Kidney tubule cell (primary cell): ENCODE measurements at regions not wholly inside any gene's neighbourhood (a gene's known extent, or its start where the extent isn't known, plus 50 kb on each side); places are given as distances from the start of the nearest gene placed in this dataset.
"Not testable (repeated sequence)": the region's sequence is repeated elsewhere in the genome, so short reads cannot be mapped to it uniquely, and the experiment has no call there.

Source experiments
- DNase-seq: peaks from one replicate; pipeline ENCODE4 v3.0.0-alpha.2; 2018; ENCODE audit warnings: low spot score

DNA sequence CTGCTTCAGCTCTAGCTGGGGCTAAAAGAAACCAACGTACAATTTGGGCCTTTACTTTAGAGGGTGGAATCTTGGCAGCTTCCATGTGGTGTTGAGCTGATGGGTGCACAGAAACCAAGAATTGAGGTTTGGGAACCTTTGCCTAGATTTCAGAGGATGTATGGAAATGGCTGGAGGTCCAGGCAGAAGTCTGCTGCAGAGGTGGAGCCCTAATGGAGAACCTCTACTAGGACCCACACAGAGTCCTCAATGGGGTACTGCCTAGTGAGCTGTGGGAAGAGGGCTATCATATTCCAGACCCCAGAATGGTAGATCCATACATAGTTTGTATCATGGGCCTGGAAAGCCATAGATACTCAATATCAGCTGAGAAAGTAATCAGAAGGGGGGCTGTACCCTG is 500.4 kb upstream of the ATP2B1 start:
- no peak for DNase-seq

DNA sequence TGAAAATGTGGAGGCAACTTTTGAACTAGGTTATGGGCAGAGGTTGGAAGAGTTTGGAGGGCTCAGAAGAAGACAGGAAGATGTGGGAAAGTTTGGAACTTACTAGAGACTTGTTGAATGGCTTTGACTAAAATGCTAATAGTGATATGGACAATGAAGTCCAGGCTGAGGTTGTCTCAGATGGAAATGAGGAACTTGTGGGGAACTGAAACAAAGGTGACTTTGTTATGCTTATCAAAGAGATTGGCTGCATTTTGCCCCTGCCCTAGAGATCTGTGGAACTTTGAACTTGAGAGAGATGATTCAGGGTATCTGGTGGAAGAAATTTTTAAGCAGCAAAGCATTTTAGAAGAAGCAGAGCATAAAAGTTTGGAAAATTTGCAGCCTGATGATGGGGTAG is 499.7 kb upstream of the ATP2B1 start:
- DNase-seq: not testable (repeated sequence)

DNA sequence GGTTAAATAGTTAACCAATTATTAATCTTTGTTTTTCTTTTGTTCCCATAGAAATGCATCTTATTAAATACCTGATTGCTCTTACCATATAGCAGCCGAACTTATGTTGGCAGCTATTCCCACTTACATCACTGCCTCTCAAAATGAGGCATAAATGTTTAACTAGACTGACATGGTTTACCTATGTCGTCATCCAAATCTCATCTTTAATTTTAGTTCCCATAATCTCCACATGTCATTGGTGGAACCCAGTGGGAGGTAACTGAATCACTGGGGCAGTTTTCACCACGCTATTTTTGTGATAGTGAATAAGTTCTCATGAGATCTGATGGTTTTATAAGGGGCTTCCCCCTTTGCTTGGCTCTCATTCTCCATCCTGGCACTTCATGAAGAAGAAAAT is 499.2 kb upstream of the ATP2B1 start:
- DNase-seq: peak; percentile 96

DNA sequence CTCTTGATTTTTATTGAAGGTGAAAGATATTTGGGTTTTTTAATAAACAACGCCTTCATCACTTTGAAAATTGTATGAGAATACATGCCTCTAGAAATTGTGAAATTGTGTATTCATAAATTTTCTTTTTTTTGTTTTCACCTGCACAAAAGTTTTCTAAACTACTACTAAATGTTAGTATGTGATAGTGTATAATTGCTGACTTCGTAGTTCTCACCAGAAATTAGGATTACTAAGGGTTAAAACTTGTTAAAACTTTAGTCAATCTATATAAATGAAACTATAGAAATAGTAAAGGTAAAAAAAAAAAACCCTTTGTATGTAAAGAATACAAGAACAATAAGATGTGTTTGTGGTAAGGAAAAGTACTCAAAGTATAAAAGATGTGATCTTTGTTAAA is 496.5 kb upstream of the ATP2B1 start:
- no peak for DNase-seq

DNA sequence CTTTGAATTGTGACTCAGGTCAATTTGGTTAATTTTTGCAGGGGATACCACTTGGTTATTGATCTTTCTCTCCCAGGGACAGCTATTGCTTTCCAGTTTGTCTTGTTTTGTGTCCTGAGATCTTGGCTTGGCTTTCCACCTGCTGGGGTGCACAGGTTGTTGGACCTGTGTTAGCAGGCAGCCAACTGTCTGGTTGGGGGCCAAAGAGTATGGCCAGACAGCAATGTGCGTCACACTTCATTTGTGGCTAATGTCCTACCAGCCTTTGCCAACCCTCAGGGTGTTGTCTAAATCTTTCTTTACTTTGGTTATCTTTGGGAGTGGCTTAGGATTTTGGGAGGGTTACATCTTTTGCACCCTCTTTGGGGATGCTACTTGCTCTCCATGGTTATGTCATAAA is 494.9 kb upstream of the ATP2B1 start:
- no peak for DNase-seq

DNA sequence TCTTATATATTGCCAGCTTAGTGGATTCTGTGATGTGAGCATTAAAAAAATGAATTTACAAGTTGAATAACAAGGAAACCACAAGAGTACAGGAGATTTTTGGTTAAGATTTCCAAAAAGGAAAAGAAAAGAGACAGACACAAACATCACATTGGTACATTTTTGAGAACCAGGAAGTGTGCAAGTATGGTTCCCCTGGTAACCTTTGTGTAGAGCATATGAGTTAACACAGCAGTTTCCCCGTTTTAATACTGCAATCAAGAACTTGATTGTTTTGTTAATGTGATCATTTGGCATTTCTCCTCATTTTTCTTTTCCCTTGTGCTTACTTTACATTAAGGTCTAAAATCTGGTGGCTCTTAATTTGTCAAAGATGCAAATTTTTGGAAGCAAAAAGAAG is 490.4 kb upstream of the ATP2B1 start:
- DNase-seq: peak; percentile 3

DNA sequence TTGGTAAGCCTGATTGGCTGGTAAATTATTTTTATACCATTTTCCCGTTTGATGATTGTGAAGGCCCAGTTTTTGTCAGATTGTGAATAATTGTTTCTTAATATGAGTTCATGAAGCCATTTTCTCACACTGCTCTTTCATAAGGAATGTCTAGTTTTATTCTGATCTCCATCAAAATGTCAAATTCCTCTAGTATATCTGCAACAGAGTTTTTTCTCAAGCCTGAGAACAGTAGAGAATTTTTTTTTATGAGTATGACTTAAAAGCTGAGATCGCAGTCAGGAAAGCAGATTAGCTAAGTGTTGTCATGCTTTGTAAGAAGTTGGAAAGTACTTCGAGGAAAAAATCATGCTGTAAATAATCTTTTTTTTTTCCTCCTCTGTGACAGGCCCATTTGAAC is 484.9 kb upstream of the ATP2B1 start:
- DNase-seq: no peak

DNA sequence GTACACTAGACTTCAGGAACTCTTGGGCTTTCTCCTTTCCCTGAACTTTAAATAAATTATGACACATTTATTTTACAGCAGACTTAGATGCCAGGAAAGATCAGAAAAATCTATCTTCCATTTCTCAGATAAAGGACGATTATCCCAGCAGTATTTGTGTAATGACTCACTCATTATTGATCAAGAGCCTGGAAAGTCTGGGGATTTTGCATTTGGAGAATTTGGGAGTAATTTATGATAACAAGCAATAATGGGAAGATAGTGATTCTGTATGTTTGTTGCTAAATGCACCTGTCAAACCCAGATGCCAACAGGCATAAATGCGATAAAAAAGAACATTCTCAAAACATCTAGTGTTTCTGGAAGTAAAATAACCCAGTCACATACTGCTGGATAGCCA is 480.2 kb upstream of the ATP2B1 start:
- no peak for DNase-seq

DNA sequence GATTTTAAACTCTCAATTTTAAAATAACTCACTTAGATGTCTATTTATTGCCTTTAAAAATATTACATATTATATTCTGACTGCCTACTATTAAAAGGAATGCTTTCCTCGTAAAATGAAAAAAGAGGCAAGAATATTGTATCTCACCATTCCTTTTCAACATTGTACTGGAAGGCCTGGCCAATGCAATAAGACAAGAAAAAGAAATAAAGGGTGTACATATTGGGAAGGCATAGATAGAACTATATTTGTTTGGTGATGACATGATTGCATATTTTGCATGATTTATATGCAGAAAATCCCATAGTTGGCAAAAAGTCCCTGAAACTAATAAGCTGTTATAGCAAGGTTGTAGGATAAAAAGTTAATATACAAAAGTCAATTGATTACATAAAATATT is 474.6 kb upstream of the ATP2B1 start:
- no peak for DNase-seq

DNA sequence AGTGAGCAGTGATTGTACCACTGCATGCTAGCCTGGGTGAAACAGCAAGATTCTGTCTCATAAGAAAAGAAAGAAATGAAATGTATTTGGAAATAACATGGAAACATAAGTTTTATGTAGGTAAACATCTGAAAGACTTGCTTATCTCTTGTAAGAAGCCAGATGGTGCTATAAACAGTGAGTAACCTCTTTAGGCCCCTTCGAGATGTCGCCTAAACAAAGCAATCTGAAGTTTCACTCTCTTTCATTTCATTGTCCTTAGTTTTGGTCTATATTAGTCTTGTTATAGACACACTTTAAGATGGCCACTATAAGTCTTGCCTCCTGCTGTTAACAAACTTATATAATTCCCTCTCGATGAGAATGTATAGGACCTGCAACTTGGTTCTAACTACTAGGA is 472.6 kb upstream of the ATP2B1 start:
- no peak for DNase-seq

DNA sequence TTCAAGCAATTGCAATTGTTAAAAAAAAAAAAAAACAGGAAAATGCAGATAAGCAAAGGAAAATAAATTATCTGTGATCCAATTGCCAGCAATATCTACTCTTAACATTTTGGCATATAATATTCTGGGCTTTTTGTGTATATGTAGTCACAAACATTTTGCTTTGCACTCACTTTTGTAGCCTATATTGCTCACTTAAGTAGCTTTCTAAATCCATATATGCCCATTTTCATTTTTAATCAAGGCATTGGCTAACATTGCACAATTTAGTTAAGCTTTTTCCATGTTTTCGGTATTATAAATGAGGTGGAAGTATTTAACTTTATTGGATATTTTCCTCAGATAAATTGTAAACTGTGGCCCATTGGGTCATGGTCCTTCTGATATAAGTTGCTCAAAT is 466.3 kb upstream of the ATP2B1 start:
- no peak for DNase-seq

DNA sequence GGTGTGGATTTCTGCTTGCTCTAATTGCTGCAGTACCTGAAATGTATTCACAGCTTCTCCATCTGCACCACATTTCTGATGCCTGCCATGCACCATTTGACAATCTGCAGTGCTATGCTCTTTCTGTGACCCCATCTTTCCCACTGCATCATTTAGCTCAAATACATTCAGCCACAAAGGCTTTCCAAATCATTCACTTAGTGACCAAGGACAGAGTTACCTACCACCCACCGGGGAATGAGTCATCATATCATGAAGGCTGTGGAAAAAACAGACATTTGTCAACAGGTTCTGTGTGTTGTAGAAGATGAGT is 465.5 kb upstream of the ATP2B1 start:
- peak; percentile 37 for DNase-seq

DNA sequence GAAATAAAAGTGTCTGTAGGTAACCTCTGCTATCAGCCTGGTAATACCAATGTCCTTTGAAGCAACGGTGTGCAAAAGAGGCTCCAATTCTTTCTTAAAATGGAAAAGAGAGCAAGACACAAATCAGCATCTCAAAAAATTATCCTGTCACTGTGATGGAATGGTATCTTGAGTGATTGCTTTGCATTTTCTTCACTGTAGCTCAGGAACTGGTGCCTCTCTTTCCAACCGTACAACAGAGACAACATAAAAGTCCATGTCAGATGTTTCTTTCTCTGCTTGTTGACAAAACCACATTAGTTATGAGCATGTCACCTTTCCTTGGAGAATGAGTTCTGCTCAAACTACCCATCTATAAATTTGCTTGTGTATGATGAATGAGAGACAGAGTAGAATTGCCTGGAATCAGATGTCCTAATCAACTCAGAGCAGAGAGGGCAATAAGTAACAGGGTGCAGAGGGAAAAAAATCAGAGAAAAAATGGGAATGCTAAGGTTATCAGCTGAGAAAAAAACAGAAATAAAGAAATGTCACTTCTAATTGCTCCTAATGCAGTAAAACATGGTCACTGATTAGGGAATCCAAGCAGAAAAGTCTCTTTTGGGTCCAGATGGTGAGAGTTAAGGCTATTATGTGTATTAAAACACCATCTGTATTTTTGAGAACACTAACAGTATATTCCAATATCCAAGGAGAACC is 465.0 kb upstream of the ATP2B1 start:
- no peak for DNase-seq

DNA sequence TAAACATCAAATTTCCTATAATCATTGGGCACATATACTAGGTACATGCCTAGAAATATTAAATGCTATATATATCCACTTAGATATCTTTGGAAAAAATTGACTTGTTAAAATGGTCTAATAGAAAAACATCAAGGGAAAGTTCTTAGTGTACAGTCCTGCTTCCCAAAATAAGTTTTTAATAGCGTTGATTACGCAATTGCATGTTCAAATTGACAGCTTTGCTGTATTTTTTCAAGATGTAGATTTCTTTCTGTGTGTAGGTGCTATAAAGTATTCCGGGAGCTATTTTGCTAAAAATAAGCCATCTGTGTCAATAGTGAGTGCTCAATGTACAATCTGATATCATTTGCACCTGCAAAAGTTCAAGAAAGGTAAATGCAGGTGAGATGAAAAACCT is 463.9 kb upstream of the ATP2B1 start:
- DNase-seq: no peak

DNA sequence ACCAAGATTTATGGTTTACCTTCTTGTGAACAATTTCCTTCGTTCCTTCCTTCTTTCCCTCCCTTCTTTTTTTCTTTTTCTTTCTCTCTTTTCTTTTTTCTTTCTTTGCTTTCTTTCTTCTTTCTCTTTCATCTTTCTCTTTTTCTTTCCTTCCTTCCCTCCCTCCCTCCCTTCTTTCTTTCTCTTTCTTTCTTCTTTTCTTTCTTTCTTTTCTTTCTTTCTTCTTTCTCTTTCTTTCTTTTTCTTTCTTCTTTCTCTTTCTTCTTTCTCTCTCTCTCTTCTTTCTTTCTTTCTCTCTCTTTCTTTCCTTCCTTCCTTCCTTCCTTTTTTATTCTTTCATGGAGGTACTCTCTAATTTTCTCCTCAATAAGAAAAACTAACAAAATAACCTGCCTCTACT is 462.1 kb upstream of the ATP2B1 start:
- no peak for DNase-seq

DNA sequence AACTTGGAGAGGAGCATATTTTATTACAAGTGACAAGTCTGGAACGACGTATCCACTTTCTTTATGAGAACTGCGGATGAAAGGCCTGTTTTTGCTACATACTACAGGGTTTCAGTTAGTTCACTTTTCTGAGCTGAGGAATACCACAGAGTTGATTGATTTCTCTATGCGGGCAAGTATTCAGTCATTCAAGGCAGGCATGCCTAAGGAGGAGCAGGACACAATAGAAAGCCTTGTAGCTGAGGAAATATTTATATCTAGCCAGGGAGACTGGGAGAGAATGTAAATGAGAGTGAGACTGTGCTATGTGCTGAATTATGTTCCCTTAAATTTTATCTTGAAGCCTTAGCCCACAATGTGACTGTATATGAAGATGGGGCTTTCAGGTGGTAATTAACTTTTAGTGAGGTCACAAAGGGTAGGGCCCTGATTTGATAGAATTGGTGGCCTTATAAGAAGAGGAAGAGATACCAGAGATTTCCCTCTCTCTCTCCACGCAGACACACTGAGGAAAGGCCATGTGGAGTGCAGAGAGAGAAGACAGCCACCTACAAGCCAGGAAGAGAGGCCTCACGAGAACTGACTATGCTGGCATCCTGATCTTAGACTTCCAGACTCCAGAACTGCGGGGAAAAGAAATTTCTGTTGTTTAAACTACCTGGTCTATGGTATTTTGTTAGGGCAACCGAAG is 459.0 kb upstream of the ATP2B1 start:
- no peak for DNase-seq

DNA sequence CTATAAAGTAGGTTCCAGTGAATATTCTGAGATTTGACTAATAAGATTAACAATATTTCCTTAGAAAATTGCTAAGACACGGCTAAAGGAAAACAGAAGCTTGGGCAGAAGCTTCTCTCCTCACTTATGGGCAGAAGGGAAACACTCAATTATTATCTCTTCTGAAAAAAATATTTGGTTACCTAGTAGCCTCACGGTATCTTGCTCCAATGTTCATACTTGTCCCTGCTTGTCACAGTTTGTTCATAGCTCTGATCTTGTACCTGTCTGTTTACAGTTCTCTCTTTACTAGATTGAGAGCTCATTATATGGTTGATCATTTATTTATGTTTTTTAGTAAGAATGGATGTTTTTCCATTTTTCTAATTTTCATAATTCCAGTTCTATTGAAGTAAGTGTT is 458.0 kb upstream of the ATP2B1 start:
- DNase-seq: no peak

DNA sequence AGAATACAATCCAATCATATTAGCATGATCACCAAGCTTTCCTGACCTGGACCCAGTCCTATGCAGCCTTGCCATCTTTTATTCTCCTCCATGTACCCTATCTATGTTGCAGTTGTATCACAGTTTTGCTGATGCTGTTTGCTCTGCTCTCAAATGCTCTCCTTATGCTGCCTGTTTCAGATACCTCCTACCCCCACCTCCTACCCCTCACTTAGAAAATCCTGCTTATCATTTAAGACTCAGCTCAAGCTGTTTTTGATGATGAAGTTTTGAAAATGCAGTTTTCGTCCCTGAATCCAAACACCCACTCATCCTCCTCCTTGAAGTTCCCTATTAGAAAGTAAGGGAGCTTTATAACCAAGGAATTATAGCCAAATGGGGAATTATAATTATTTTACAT is 457.4 kb upstream of the ATP2B1 start:
- no peak for DNase-seq

DNA sequence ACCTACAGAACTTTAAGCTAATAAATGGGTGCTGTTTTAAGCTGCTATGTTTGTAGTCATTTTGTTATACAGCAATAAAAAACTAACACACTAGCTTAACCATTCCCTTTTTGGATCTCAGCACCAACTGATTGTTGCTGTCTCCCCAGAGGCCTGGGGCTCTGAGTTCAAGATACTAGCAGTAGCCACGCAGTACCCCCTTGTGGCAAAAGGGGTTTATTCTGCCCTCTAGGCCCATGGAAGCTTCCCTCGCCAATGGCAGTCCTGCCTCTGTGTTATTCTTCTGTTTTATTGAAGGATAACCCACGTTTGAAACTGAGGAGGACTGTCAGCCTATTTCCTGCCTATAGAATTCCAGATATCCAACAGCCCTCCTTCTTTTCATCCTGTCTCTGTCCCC is 455.3 kb upstream of the ATP2B1 start:
- no peak for DNase-seq

DNA sequence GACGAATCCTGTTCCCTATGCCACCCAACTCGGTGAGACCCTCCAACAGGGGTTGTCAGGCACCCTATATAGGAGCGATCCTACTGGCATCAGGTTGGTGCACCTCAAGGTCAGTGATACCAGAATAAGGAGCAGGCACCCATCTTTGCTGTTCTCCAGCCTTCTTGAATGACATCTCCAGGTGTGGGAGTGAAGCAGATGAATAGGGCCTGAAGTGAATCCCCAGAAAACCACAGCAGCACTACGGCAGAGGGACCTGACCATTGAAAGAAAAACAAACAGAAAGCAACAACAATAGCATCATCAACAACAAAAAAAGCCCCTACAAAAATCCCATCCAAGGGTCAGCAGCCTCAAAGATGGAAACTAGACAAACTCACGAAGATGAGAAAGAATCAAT is 445.2 kb upstream of the ATP2B1 start:
- no peak for DNase-seq

DNA sequence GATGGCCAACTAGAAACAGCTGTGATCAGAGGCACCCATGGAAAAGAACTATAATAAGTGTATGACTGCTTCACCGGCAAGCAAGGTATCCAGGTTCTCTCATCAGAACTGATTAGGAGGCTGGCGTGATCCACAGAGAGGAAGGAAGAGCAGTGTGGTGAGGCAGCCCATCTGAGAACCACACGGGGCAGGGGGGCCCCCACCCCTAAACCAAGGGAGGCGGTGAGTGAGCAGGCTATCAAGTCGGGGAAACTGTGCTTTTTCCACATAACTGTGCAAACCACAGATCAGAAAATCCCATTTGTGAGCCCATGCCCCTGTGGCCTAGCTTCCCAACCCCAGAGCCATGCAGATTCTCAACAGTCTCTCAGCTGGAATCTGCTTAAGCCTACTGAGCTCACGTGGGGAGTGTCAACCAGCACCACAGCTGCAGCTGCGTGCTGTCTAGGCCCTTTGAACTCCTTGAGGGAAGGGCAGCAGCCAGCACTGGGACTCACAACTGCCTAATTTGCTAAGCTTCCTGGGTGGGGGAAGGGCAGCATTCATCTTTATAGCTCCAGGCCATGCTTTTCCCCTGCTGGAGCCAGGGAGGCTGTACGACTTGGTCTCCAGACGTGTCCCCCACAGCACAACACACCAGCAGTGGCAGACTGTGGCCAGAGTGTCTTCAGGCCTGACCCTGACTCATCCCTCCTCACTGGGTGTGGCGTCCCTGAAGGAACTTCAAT is 444.4 kb upstream of the ATP2B1 start:
- peak; percentile 26 for DNase-seq

DNA sequence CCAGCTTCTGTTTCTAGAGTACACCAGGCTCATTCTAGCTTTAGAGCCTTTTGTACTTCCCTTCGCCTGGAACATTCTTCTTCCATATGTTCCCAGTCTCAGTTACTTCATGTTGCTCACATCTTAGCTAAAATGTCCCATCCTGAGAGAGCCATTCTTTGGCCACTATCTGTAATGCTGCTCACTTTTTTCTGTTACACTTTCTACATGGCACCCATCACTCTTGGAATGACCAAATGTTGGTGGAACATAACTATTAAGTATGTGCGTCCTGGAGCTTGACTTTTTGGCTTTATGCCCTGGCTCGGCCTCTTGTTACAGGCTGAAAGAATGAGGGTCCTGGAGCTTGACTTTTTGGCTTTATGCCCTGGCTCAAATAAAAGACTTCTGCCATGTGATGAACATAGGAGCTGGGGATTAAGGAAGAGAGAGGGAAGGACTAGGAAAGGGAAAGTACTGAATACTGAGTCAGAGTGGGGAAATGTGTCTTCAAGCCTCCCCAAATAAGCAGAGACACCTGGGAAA is 442.9 kb upstream of the ATP2B1 start:
- peak; percentile 3 for DNase-seq

DNA sequence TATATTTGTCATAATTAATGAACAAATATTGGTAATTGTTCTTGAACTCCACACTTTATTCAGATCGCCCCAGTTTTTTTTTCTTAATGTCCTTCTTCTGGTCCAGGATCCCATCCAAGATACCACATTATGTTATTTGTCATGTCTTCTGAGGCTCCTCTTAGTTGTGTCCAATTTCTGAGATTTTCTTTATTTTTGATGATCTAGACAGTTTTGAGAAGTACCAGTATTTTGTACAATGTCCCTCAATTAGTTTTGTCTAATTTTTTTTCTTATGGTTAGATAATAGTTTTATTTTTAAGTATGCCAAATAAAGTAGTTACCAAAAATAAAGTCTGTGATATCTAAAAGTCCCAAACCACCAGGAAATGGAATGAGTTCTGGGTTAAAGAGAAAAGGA is 440.8 kb upstream of the ATP2B1 start:
- no peak for DNase-seq
